ENCODE measurements at regions not wholly inside any gene's neighbourhood (a gene's known extent, or its start where the extent isn't known, plus 50 kb on each side); places are given as distances from the start of the nearest gene placed in this dataset.

DNA sequence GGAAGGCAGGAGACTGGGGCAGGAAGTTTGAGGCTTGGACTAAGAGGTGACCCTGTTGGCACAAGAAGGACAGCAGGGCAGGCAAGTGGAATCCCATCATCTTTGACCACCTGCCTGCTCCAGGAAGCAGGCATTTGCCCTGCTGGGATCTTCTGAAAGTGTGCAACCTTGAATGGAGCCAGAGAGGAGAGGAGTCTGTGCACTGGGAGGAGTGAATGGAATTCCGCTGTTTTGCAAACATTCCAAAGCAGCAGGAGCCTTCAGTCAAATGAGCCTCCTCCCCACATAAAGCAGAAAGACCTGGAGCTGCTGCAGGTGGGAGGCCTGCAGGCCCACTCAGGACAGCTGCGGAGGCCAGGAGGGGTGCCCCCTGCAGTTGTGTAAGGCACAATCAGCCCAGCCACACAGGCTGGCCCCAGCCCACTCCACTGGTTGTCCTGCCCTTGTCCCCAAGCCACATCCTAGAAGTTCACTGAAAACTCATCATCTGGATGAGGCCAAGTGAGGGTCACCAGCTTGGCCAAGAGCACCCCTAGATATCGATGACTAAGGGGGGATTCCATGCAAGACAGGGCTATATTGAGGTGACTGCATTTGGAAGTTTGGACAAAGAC lies 249.5 kb downstream of the RPS24 start:
- intact Hi-C loops (cut with micrococcal nuclease) = no loop called here
- ChIA-PET POLR2A (no interaction called here), RAD21 (ENCODE audit: low non-redundant PET in 1 of 2, low total read pairs in 2 of 2, uncharacterized antibody in 2 of 2, unreplicated experiment in 2 of 2) (no interaction called here), CTCF (no interaction called here)
- no peak overlapping the region for H3K4me3 ChIP-seq (replicated peaks in 1 of 2; ENCODE audit: low read depth in 1 of 2, low read length in 2 of 2)
- no peaks in the 10 kb centered on the region for H3K4me1 ChIP-seq (ENCODE audit: control insufficient read depth in 1 of 2, insufficient read depth in 2 of 2, low read length in 2 of 2)
- BruUV-seq (replicated peaks) = no TSS peak
- ATAC-seq (no peak), DNase-seq (ENCODE audit: low read depth, low spot score) (no peak)
- H3K79me2 ChIP-seq (ENCODE audit: insufficient read depth, low read length) = no peaks in the 10 kb centered on the region
- no peak overlapping the region for H2AFZ ChIP-seq (ENCODE audit: low read depth, low read length, poor library complexity, severe bottlenecking)
- no peaks in the 10 kb centered on the region for H3K27me3 ChIP-seq (ENCODE audit: insufficient read depth, low read length)
- no peak overlapping the region for H3K9ac ChIP-seq (ENCODE audit: low read length)
- no peak overlapping the region for H3K4me2 ChIP-seq (ENCODE audit: low read length)
- H3K36me3 ChIP-seq (ENCODE audit: control insufficient read depth in 1 of 2, insufficient read depth in 2 of 2, low read length in 2 of 2) = no peaks in the 10 kb centered on the region
- no peaks in the 10 kb centered on the region for H4K20me1 ChIP-seq (ENCODE audit: insufficient read depth)
- H3K27ac ChIP-seq (ENCODE audit: low read depth, low read length) = no peak overlapping the region
- no peaks in the 10 kb centered on the region for H3K9me2 ChIP-seq (ENCODE audit: insufficient read depth)
- no peaks in the 10 kb centered on the region for H3K9me3 ChIP-seq (ENCODE audit: control insufficient read depth in 1 of 2, insufficient read depth in 1 of 2, low read depth in 1 of 2, low read length in 2 of 2)
- no peak for TF ChIP-seq SIN3A (IDR thresholded peaks at IDR 0.05; ENCODE audit: low read depth)
- TF ChIP-seq SP1 (IDR thresholded peaks at IDR 0.05; ENCODE audit: low read depth) = no peak
- no peak for TF ChIP-seq EGR1 (IDR thresholded peaks at IDR 0.05; ENCODE audit: low read depth)
- TF ChIP-seq SRF (IDR thresholded peaks at IDR 0.05; ENCODE audit: low read depth) = no peak
- no peak for TF ChIP-seq POLR2AphosphoS5 (IDR thresholded peaks at IDR 0.05; ENCODE audit: low read depth, low read length)
- TF ChIP-seq EZH2phosphoT487 (IDR thresholded peaks at IDR 0.05; ENCODE audit: borderline replicate concordance) = no peak

DNA sequence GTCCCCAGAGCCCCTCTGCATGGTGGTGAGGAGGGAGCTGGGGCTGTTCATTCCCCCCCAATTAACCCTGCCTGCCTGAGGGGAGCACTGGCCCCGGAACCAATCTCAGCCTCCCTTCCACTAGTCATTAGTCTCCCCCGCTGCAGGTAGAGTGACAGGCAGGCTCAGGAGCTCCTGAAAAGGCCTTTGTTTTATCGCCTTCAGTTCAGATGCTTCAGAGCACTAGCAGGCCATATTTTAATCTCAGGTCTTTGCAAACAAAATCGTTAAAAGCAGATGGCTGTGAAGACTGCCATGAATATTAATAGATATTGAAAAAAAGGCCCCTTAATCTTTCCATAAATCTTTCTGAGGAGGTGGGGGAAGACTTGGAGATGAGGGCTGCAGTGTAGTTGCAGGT lies 250.7 kb downstream of the RPS24 start:
- H3K9me3 ChIP-seq (ENCODE audit: control insufficient read depth in 1 of 2, insufficient read depth in 1 of 2, low read depth in 1 of 2, low read length in 2 of 2) = no peaks in the 10 kb centered on the region
- no peak overlapping the region for H3K9ac ChIP-seq (ENCODE audit: low read length)
- ChIA-PET CTCF (no interaction called here), POLR2A (no interaction called here), RAD21 (ENCODE audit: low non-redundant PET in 1 of 2, low total read pairs in 2 of 2, uncharacterized antibody in 2 of 2, unreplicated experiment in 2 of 2) (no interaction called here)
- no peak for ATAC-seq
- H3K36me3 ChIP-seq (ENCODE audit: control insufficient read depth in 1 of 2, insufficient read depth in 2 of 2, low read length in 2 of 2) = no peaks in the 10 kb centered on the region
- no peak overlapping the region for H2AFZ ChIP-seq (ENCODE audit: low read depth, low read length, poor library complexity, severe bottlenecking)
- H3K27ac ChIP-seq (ENCODE audit: low read depth, low read length) = no peak overlapping the region
- no peaks in the 10 kb centered on the region for H3K27me3 ChIP-seq (ENCODE audit: insufficient read depth, low read length)
- no peaks in the 10 kb centered on the region for H3K9me2 ChIP-seq (ENCODE audit: insufficient read depth)
- H4K20me1 ChIP-seq (ENCODE audit: insufficient read depth) = no peaks in the 10 kb centered on the region
- TF ChIP-seq EZH2phosphoT487 (IDR thresholded peaks at IDR 0.05; ENCODE audit: borderline replicate concordance) = no peak
- no peak for TF ChIP-seq FOSL1 (IDR thresholded peaks at IDR 0.05; ENCODE audit: low read depth)
- TF ChIP-seq, protein P1, sequence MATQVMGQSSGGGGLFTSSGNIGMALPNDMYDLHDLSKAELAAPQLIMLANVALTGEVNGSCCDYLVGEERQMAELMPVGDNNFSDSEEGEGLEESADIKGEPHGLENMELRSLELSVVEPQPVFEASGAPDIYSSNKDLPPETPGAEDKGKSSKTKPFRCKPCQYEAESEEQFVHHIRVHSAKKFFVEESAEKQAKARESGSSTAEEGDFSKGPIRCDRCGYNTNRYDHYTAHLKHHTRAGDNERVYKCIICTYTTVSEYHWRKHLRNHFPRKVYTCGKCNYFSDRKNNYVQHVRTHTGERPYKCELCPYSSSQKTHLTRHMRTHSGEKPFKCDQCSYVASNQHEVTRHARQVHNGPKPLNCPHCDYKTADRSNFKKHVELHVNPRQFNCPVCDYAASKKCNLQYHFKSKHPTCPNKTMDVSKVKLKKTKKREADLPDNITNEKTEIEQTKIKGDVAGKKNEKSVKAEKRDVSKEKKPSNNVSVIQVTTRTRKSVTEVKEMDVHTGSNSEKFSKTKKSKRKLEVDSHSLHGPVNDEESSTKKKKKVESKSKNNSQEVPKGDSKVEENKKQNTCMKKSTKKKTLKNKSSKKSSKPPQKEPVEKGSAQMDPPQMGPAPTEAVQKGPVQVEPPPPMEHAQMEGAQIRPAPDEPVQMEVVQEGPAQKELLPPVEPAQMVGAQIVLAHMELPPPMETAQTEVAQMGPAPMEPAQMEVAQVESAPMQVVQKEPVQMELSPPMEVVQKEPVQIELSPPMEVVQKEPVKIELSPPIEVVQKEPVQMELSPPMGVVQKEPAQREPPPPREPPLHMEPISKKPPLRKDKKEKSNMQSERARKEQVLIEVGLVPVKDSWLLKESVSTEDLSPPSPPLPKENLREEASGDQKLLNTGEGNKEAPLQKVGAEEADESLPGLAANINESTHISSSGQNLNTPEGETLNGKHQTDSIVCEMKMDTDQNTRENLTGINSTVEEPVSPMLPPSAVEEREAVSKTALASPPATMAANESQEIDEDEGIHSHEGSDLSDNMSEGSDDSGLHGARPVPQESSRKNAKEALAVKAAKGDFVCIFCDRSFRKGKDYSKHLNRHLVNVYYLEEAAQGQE (IDR thresholded peaks at IDR 0.05; ENCODE audit: low read depth) = no peak
- TF ChIP-seq CBX3 (IDR thresholded peaks at IDR 0.05; ENCODE audit: low read depth) = no peak
- no peak for TF ChIP-seq ZFX (IDR thresholded peaks at IDR 0.05)
- no peak for TF ChIP-seq EGR1 (IDR thresholded peaks at IDR 0.05; ENCODE audit: low read depth)
- TF ChIP-seq ZNF274 (IDR thresholded peaks at IDR 0.05; ENCODE audit: low read depth, low read length) = no peak
- no peak for TF ChIP-seq SIN3A (IDR thresholded peaks at IDR 0.05; ENCODE audit: low read depth)
- TF ChIP-seq ELF1 (IDR thresholded peaks at IDR 0.05; ENCODE audit: borderline replicate concordance, low read depth) = no peak
- no peak for TF ChIP-seq SP1 (IDR thresholded peaks at IDR 0.05; ENCODE audit: low read depth)
- TF ChIP-seq JUND (IDR thresholded peaks at IDR 0.05) = no peak
- H3K79me2 ChIP-seq (ENCODE audit: insufficient read depth, low read length) = no peaks in the 10 kb centered on the region
- no TSS peak for BruUV-seq (replicated peaks)
- intact Hi-C loops (cut with micrococcal nuclease) = no loop called here
- no peak overlapping the region for H3K4me3 ChIP-seq (replicated peaks in 1 of 2; ENCODE audit: low read depth in 1 of 2, low read length in 2 of 2)
- DNase-seq (ENCODE audit: low read depth, low spot score) = no peak
- H3K4me2 ChIP-seq (ENCODE audit: low read length) = no peak overlapping the region
- no peaks in the 10 kb centered on the region for H3K4me1 ChIP-seq (ENCODE audit: control insufficient read depth in 1 of 2, insufficient read depth in 2 of 2, low read length in 2 of 2)

Measured in HCT116 (cell line).